ENCODE measurements at regions not wholly inside any gene's neighbourhood (a gene's known extent, or its start where the extent isn't known, plus 50 kb on each side); places are given as distances from the start of the nearest gene placed in this dataset.
A peak's percentile ranks its signal among the peaks of the same experiment; 100 is the strongest.

DNA sequence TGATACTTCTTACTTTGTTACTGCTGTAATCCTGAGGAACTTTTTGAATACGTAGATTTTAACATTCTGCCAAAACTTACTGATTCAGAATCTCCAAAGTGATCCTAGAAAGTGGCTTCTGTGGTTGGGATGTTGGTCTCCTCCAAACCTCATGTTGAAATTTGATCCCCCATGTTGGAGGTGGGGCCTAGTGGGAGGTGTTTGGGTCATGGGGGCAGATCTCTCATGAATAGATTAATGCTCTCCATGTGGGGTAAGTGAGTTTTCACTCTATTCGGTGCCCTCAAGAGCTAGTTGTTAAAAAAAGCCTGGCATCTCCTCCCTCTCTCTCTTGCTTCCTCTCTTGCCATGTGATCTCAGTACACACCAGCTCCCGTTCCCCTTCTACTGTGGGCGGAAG, 329.9 kb downstream of the HRH4 start:
- TF ChIP-seq, protein P1, sequence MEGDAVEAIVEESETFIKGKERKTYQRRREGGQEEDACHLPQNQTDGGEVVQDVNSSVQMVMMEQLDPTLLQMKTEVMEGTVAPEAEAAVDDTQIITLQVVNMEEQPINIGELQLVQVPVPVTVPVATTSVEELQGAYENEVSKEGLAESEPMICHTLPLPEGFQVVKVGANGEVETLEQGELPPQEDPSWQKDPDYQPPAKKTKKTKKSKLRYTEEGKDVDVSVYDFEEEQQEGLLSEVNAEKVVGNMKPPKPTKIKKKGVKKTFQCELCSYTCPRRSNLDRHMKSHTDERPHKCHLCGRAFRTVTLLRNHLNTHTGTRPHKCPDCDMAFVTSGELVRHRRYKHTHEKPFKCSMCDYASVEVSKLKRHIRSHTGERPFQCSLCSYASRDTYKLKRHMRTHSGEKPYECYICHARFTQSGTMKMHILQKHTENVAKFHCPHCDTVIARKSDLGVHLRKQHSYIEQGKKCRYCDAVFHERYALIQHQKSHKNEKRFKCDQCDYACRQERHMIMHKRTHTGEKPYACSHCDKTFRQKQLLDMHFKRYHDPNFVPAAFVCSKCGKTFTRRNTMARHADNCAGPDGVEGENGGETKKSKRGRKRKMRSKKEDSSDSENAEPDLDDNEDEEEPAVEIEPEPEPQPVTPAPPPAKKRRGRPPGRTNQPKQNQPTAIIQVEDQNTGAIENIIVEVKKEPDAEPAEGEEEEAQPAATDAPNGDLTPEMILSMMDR (conservative IDR thresholded peaks at IDR 0.05; ENCODE audit: low read depth, low read length), result no peak
- H3K4me3 ChIP-seq (ENCODE audit: low read length), result no peak overlapping the region
- no peak for DNase-seq (ENCODE audit: low read depth)

DNA sequence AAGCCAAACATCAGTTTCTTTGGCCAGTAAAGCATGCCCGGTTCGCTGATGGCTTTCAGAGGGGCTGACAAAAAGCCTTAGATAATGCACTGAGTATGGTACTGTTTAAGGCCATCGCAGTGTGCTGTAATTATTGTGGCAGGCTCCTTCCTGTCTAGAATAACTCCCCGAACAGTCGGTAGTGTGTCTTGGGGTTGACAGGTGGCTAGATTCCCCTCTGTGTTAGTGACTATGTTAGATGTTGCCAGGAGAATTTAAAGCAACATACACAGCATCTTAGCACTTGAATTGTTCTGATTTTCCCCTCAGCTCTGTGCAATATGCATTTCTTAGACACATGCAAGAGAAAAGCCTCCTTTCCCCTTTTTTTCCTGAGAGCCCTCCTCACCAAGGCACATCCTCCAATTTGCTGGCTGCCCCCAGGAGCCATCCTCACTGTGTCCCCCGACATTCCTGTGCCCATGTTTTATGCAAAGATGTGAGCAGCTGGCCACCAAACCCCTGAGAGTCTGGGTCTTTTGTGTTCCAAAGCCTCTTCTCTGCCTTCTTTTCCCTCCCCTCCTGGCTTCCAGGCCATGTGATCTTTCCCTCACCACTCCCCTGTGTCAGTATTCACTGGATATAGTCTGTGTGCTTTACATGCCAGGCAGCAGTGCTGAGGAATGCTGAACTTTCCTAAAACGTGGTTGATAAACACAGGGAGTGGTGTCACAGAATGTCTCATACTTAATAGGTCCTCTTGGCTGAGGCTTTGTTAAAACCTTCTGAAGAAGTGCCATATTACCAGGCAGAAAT, 331.5 kb downstream of the HRH4 start:
- H3K4me3 ChIP-seq (ENCODE audit: low read length), result no peak overlapping the region
- no peak for DNase-seq (ENCODE audit: low read depth)
- TF ChIP-seq, protein P1 (conservative IDR thresholded peaks at IDR 0.05; ENCODE audit: low read depth, low read length), result no peak

DNA sequence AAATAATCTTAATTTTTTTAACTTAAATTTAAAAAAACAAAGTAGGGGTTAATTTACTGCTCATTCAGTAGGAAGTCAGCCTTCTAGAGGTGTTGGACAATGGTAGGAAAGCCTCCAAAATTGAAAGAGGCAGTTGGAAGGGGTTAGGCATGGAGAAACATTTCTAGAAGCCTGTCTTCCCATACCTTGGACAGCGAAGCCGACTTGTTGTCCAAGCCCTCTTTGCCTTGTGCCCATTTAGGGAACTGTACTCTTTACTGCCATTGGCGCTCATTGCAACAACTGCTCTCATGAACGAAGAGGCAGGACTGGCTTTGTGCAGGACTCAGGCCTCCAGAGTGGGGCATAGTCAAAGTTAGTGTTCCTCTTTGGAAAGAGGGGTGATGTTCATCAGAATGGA, 333.3 kb downstream of the HRH4 start:
- no peak for DNase-seq (ENCODE audit: low read depth)
- TF ChIP-seq, protein P1 (conservative IDR thresholded peaks at IDR 0.05; ENCODE audit: low read depth, low read length), result no peak
- H3K4me3 ChIP-seq (ENCODE audit: low read length), result no peak overlapping the region

DNA sequence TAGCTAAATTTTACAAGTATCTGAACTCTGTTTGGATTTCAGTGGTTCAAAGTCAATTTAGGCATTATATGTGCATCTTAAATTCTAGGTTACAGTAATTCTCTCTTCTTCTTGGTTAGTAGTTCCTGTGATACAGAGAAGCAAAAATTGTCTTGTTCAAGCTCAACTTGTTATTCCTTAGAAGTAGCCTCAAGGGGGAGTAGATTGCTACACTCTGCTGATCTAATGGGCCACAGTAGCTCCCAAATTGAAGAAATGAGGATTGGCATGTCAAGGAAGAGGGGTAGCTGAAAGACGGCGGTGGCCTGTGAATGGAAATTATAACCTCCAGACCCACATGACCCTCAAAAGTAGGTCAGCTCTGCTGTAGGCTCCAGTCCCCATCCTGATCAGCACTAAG, 334.7 kb downstream of the HRH4 start:
- TF ChIP-seq, protein P1 (conservative IDR thresholded peaks at IDR 0.05; ENCODE audit: low read depth, low read length), result no peak
- no peak overlapping the region for H3K4me3 ChIP-seq (ENCODE audit: low read length)
- no peak for DNase-seq (ENCODE audit: low read depth)

DNA sequence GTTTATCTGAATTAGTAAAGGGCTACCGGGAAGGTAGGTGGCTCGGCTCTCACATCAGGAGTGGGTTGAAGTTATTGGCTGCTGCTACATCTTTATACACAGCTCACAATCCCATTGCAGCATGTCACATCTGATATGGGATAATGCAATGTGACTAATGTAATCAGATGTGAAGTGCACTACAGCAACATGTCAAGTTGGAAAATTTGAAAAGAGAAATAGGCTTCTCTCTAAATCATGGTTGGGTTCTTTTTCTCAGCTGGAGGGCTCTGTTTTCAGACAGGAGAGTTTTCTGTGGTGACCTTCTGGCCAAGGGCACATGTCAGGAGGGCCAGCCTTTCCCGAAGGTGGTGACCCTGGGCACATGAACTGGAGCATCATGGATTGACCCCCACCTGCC, 337.5 kb downstream of the HRH4 start:
- DNase-seq (ENCODE audit: low read depth), result no peak
- no peak overlapping the region for H3K4me3 ChIP-seq (ENCODE audit: low read length)
- TF ChIP-seq, protein P1 (conservative IDR thresholded peaks at IDR 0.05; ENCODE audit: low read depth, low read length), result no peak

DNA sequence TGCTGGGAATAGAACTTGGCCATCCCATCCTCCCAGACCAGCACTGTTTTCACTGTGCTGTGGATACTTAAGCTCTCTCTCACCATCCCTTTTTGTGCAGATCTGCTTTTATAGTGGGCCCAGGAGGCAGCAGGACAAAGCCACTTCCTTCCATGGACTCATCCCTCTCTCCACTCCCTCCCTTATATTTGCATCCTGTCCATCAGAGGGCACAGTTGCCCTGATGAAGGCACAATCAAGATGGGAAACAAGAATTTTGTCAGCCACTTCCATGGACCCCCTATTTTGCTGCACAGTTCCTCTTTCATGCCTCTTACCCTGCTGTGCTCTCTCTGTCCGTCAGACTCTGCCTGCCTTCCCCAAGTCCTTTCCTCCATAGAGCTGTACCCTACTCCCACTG, 338.7 kb downstream of the HRH4 start:
- TF ChIP-seq, protein P1 (conservative IDR thresholded peaks at IDR 0.05; ENCODE audit: low read depth, low read length), result peak; percentile 15
- DNase-seq (ENCODE audit: low read depth), result no peak
- H3K4me3 ChIP-seq (ENCODE audit: low read length), result no peak overlapping the region

DNA sequence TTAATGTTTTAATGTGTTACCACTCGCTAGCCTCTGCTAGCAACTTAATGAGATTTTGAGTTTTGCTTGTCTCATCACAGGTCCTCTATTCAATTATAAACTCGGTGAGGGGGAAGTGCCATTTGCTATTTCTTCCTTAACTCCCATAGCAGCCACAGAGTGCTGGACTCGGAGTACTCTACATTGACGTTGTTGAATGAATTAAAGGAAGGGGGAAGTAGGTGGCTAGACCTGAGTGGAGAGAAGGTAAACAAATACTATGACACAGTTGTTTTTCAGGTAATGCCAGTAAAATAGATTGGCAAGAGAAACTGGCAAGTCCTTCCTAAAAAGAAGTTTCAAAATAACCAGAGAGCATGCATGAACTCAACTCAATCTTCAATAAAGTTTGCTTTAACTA, 339.3 kb downstream of the HRH4 start:
- no peak overlapping the region for H3K4me3 ChIP-seq (ENCODE audit: low read length)
- no peak for DNase-seq (ENCODE audit: low read depth)
- TF ChIP-seq, protein P1 (conservative IDR thresholded peaks at IDR 0.05; ENCODE audit: low read depth, low read length), result no peak

Measured in retinal pigment epithelial cell (primary cell).